ENCODE measurements at regions not wholly inside any gene's neighbourhood (a gene's known extent, or its start where the extent isn't known, plus 50 kb on each side); places are given as distances from the start of the nearest gene placed in this dataset.
A peak's percentile ranks its signal among the peaks of the same experiment; 100 is the strongest.

GRCh38 chr1:87200875-87201638 lies 127.6 kb upstream of the LMO4 start:
- no peak for TF ChIP-seq CTCF (IDR thresholded peaks at IDR 0.05; ENCODE audit: insufficient read depth, low read length)
- no peak overlapping the region for H3K4me3 ChIP-seq (ENCODE audit: low read depth, low read length)
- DNase-seq (ENCODE audit: low read depth), result no peak

GRCh38 chr1:87201768-87202167 lies 126.9 kb upstream of the LMO4 start:
- no peak for TF ChIP-seq CTCF (IDR thresholded peaks at IDR 0.05; ENCODE audit: insufficient read depth, low read length)
- no peak for DNase-seq (ENCODE audit: low read depth)

GRCh38 chr1:87202451-87202850 lies 126.2 kb upstream of the LMO4 start:
- H3K4me3 ChIP-seq (ENCODE audit: low read depth, low read length), result no peak overlapping the region
- no peak for DNase-seq (ENCODE audit: low read depth)
- no peak for TF ChIP-seq CTCF (IDR thresholded peaks at IDR 0.05; ENCODE audit: insufficient read depth, low read length)

More at GRCh38 chr1:87201768-87202167, 126.9 kb upstream of the LMO4 start:
- H3K4me3 ChIP-seq (ENCODE audit: low read depth, low read length), result no peak overlapping the region

DNA sequence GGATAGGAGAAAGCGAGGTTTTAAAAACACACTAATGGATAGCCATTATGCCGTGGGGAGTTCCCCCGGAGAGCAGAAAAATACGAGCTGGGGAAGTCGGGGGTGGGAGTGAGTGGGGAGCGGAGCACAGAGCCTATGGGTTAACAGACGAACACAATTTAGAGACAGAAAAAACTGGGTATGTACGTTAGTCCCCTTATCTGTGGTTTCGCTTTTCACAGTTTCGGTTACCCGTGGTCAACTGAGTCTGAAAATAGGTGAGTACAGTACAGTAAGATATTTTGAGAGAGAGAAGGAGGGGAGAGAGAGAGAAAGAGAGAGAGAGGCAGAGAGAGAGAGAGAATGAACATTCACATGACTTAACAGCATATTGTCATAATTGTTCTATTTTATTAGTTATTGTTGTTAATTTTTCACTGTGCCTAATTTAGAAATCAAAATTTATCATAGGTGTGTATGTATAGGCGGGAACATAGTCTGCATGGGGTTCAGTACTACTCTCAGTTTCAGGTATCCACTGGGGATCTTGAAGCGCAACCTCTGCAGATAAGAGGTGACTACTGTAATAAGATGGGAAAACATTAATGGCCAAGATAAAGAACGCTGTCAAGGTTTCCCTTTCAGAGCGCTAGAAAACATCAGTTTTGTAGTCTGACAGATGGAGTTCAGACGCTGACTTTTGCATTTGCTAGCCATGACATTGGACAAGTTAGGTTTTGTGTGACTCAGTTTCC lies 125.6 kb upstream of the LMO4 start:
- H3K4me3 ChIP-seq (ENCODE audit: low read depth, low read length), result peak overlapping the region; percentile 39
- TF ChIP-seq CTCF (IDR thresholded peaks at IDR 0.05; ENCODE audit: insufficient read depth, low read length), result no peak
- DNase-seq (ENCODE audit: low read depth), result no peak

DNA sequence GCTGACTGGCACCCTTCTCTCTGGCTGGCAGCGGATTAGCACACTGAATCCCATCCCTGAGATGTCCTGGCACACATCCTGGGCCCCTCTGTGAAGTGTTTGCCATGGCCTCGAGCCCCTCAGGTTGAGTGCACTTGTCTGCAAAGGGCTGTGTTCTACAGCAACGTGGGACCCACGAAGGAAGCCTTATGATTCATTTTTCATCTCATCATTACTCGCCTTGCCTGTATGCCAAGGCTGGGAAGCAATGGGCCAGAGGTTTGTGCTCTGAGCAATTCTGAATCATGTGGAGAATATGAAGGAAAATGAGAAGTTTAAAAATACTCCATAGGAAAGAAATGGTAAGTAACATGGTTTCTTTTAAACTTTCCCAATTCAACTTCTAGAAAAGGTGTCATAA lies 124.8 kb upstream of the LMO4 start:
- peak; percentile 54 for DNase-seq (ENCODE audit: low read depth)
- H3K4me3 ChIP-seq (ENCODE audit: low read depth, low read length), result no peak overlapping the region
- TF ChIP-seq CTCF (IDR thresholded peaks at IDR 0.05; ENCODE audit: insufficient read depth, low read length), result no peak

DNA sequence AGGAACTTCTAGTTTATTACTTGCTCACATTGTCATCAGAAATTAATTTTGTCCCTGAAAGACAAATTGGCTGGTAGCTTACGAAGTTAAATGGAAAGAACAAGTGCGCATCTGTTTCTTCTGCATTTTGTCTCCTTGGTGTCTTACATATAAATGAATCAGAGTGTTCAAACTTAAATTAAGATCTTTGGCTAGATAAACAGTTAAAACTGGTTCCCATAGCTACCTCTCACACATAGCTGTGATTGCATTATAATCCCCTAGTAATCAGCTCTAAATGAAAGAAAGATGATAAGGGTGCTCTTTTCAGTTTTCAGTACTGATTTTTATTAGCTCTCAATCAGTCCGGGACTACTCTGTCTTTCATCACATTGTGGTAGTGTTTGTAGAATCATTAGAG lies 124.2 kb upstream of the LMO4 start:
- no peak for TF ChIP-seq CTCF (IDR thresholded peaks at IDR 0.05; ENCODE audit: insufficient read depth, low read length)
- no peak overlapping the region for H3K4me3 ChIP-seq (ENCODE audit: low read depth, low read length)
- DNase-seq (ENCODE audit: low read depth), result no peak

All from fibroblast of the aortic adventitia (primary cell).